HG03442 (cell line): ENCODE measurements at regions not wholly inside any gene's neighbourhood (a gene's known extent, or its start where the extent isn't known, plus 50 kb on each side); places are given as distances from the start of the nearest gene placed in this dataset.
"Not testable (repeated sequence)": the region's sequence is repeated elsewhere in the genome, so short reads cannot be mapped to it uniquely, and the experiment has no call there.

ENCODE experiments used
- ATAC-seq: cut with Tn5 transposase; IDR thresholded peaks from one replicate; pipeline ENCODE4 v1.9.1; 2021; ENCODE audit warnings: mild to moderate bottlenecking, moderate library complexity; ENCODE audit not compliant: unreplicated experiment

- ATAC-seq, result no peak
Measured at GRCh38 chr13:71304861-71305260, 562.1 kb downstream of the DACH1 start.

DNA sequence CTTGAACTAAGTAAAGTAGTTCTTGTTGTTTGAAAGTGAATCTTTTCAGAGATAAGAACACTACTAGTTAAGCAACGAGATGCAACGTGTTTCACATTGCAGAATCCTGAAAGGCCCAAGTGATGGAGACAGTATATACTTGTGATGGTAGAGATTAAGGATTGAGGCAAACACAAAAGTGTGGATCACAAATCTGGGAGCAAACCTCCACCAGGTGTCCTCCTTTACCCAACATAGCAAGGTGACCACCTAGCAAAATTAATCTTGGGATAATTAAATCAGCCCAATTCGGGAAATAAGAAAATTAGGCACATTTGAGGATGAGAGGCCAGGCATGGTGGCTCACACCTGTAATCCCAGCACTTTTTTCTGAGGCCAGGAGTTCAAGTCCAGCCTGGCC is 563.9 kb downstream of the DACH1 start:
- ATAC-seq, result no peak

DNA sequence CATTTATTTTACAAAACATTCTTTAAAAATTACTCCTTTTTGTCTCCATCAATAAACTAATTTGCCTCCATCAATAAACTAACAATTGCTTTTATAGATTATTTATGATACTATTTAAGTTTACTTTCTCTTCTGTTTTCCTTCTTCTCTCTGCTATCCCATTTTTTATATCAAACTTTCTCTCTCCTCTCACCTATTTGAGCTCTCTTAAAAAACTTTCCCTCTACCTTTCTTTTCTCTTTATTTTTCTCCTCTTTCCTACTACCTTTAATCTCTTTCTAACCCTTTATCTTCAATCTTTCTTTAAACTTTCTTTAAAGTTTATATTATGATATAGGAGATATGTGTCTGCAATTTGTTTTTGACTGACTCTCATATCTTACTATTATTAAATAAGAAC is 566.4 kb downstream of the DACH1 start:
- ATAC-seq, result no peak

DNA sequence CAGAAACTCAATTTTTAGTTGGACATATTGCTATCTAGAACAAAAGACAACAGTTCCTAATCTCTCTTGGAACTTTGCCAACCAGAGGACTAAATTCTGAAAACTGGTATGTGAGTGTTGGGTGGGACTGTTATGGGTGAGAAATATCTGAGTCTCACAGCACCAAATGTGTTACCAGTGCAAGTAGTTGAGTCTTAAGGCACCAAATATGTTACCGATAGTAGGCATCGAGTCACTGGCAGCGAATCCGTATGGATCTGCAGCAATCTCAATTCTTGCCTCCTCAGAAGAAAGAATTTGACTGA is 575.2 kb downstream of the DACH1 start:
- ATAC-seq, result peak; percentile 3

DNA sequence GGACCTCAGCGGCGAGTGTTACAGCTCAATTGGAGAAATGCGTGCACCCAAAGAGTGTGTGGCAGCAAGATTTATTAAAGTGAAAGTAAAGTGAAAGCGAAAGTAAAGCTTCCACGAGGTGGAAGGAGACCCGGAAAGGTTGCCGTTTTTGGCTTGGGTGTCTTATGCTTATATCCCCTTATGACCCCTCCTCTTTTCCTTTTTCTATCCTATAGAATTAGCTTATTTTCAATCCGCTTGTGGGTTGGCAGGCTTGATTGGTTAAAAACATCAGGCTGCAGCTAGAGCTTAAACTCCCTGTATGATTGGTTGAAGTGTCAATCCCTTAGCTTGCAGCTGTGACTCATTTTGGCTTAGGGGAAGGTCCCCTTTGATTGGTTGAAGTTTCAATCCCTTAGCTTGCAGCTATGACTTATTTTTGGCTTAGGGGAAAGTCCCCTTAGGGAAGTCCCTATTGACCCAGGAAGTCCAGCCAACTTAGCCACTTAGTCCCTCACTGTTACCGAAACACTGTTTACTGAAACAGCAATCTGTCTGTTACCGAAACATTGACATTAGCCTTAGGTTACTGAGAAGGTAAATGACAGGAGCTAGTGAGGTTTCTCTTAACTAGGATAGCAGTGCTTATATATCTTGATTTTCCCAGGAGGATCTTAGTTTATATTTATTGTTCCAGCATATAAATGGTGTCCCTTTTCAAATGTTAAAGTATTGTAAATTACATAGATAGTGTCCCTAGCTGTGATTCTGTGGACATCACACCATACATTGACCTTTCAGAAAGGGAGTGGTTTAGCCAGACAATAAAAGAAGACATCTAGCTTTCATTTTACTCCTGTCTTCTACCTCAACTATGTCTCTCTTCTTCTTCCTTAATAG is 575.8 kb downstream of the DACH1 start:
- peak; percentile 89 for ATAC-seq

- not testable (repeated sequence) for ATAC-seq
Measured at GRCh38 chr13:71289980-71290379, 577.0 kb downstream of the DACH1 start.

DNA sequence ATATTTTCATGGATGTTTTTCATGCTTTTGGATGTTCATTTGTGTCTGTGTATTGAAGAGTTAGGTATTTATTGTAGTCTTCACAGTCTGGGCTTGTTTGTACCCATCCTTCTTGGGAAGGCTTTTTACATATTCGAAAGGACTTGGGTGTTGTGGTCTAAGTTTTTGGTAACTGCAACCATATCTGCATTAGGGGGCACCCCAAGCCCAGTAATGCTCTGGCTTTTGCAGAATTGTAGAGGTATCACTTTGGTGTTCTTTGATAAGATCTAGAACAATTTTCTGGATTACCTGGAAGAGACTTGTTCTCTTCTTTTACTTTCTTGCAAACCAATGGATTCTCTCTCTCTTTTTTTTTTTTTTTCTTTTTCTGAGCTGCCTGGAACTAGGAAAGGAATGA is 581.3 kb downstream of the DACH1 start:
- ATAC-seq, result peak; percentile 55

- no peak for ATAC-seq
Measured at GRCh38 chr13:71278512-71278911, 588.5 kb downstream of the DACH1 start.

DNA sequence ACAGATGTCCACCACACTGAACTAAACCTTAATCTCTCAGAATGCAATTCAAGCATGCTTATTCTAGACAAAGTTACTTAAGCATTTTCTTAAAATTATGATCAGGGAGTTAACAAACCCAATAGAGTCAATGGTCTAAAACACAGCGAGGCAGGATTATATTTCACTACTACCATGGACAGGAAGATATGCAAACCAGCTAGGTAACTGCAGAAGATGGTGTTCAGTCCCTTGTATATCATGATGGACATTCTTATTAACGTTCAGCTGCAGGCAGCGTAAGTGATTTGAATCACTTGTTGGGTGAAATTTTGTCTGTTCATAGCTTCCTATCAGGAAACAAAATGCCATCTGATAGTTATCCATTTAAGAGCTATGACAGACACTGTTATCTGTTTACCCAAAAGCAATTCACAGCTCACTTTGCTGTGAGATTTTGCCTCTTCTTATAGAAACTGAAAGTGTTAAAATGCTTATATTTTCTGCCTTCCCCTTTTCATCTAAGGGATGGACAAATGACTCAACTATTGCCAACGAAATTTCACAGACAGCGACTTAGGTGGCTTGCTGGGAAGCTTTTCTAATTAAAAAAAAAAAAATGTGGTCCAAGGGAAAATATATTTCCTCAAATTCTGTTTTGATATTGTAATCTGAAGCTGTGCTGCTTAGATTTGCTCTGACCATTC is 591.9 kb downstream of the DACH1 start:
- ATAC-seq, result peak; percentile 94

GRCh38 chr13:71261256-71261655 is 605.7 kb downstream of the DACH1 start:
- ATAC-seq, result no peak

GRCh38 chr13:71260246-71260645 is 606.8 kb downstream of the DACH1 start:
- no peak for ATAC-seq

DNA sequence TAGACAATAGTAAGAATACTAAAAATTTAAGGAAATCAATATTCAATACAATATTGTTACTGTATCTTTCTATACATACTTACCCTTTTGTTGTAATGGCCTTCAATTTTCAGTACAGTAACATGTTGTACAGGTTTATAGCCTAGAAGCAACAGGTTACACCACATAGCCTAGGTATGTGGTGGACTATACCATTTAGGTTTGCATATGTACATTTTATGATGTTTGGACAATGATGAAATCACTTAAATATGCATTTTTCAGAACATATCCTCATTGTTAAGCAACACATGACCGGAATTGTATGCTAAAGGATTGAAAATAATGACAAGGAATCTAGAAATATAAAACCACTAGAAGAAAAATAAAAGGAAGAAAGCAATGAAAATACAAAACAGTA is 611.4 kb downstream of the DACH1 start:
- ATAC-seq, result no peak

DNA sequence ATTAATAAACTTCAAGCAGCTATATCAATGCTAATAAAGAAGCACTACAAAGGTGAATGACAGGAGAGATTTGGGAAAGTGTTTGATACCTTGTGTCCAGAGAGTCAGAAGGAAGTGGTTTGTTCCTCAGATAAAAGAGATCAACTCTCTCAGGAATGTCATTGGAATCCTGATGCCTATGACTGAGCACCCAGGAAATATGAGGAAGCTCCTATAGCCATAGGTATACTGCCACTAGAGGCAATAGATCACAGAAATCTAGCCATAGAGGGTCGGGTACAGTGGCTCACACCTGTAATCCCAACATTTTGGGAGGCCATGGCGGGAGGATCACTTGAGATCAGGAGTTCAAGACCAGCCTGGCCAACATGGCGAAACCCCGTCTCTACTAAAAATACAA is 612.6 kb downstream of the DACH1 start:
- ATAC-seq, result no peak

DNA sequence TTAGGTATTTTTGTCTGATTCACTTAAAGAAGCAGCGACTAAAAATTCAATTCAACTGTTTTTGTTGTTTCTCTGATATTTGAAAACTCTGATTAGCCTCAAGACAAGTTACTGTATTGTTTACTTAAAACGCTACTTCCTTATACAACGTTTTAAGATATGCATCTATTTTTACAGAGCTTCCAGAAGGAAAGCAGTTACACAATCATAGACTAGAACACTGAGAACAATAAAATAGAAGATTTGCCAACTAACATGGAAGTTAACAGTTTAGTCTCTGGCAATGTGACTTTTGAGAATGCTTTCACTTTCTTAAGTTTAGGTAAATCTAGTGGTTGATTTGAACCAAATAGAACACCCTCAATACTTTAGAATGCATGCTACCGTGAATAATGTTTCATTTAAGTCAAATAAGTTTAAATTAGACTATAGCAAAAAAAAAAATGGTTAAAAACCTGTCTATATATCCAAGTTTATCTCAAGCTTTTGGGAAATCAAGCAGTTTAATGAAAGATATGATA is 614.8 kb downstream of the DACH1 start:
- ATAC-seq, result no peak

DNA sequence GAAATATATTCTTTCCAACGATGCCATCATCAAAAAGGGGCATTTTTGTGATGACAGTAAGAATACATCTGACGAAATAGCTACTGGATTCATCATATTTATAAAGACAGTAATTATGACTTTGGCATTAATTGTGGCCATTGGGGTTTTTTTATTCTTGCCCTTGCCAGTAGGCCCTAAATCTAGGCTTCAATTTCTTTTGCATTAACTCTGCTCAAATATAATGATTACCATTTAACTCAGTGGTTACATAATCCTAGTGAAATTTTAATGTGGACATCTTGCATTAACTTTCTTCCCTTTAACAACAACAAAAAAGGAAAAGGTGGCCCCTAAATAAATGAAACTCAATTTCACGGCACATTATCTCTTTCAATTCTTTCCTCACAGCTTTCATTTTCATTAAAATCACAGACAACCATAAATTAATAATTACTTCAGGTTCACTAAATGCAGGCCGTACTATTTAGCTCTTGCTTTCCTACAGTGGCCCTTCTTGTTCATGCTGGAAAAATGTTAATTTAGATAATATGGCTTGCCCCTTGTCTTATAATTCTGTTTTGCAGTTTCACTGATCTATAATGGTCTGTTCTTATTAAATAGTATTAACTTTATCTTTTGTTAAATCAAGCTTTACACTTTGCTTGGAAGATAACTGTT is 615.6 kb downstream of the DACH1 start:
- ATAC-seq, result no peak

GRCh38 chr13:71249011-71249410 is 618.0 kb downstream of the DACH1 start:
- no peak for ATAC-seq

- ATAC-seq, result no peak
Measured at GRCh38 chr13:71244161-71244560, 622.8 kb downstream of the DACH1 start.

GRCh38 chr13:71242201-71242600 is 624.8 kb downstream of the DACH1 start:
- no peak for ATAC-seq

- ATAC-seq, result peak; percentile 59
Measured at GRCh38 chr13:71240911-71241310, 626.1 kb downstream of the DACH1 start.

- ATAC-seq, result no peak
Measured at GRCh38 chr13:71237332-71237731, 629.7 kb downstream of the DACH1 start.

GRCh38 chr13:71219698-71220415 is 647.1 kb downstream of the DACH1 start:
- ATAC-seq, result no peak
